ENCODE measurements at regions not wholly inside any gene's neighbourhood (a gene's known extent, or its start where the extent isn't known, plus 50 kb on each side); places are given as distances from the start of the nearest gene placed in this dataset.

DNA sequence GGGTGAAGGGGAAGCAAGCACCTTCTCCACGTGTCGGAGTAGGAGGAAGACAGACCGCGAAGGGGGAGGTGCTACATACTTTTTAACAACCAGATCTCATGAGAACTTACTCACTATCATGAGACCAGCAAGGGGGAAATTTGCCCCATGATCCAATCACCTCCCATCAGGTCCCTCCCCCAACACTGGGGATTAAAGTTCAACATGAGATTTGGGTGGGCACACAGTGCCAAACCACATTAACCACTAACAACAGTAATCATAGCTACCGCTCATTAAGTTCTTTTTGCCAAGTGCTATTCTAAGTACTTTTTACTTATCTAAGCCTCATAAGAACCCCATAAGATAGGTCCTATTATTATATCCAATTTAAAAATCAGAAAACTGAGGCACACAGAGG is 450.5 kb upstream of the DDI1 start:
- DNase-seq (ENCODE audit: insufficient read length) = no peak
- no peak for FAIRE-seq
- TF ChIP-seq POLR2AphosphoS5 (IDR thresholded peaks at IDR 0.05; ENCODE audit: low read depth, low read length) = no peak
- no peak for TF ChIP-seq POLR2A (IDR thresholded peaks at IDR 0.05; ENCODE audit: low read depth, low read length)
- no peak for TF ChIP-seq TAF1 (IDR thresholded peaks at IDR 0.05; ENCODE audit: borderline replicate concordance, low read depth, low read length)

DNA sequence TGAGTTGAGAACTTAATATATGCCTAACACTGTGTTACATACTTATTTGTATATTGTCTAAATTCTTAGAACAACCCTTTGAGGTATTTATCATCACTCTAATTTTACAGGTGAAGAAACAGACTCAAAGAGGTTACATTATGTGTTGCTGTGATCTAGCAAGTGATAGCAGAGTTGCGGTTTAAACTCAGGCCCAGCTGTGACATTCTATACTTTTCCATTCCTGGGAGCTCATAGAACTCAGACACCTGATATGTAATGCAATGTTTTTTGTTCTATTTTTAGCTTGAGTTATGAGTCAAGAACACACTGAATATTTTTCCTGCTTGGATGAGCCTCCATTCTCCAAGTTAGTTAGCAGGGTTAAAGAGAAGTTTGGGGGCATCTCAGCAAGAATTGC is 449.7 kb upstream of the DDI1 start:
- no peak for TF ChIP-seq TAF1 (IDR thresholded peaks at IDR 0.05; ENCODE audit: borderline replicate concordance, low read depth, low read length)
- no peak for TF ChIP-seq POLR2A (IDR thresholded peaks at IDR 0.05; ENCODE audit: low read depth, low read length)
- TF ChIP-seq POLR2AphosphoS5 (IDR thresholded peaks at IDR 0.05; ENCODE audit: low read depth, low read length) = no peak
- no peak for DNase-seq (ENCODE audit: insufficient read length)
- no peak for FAIRE-seq

DNA sequence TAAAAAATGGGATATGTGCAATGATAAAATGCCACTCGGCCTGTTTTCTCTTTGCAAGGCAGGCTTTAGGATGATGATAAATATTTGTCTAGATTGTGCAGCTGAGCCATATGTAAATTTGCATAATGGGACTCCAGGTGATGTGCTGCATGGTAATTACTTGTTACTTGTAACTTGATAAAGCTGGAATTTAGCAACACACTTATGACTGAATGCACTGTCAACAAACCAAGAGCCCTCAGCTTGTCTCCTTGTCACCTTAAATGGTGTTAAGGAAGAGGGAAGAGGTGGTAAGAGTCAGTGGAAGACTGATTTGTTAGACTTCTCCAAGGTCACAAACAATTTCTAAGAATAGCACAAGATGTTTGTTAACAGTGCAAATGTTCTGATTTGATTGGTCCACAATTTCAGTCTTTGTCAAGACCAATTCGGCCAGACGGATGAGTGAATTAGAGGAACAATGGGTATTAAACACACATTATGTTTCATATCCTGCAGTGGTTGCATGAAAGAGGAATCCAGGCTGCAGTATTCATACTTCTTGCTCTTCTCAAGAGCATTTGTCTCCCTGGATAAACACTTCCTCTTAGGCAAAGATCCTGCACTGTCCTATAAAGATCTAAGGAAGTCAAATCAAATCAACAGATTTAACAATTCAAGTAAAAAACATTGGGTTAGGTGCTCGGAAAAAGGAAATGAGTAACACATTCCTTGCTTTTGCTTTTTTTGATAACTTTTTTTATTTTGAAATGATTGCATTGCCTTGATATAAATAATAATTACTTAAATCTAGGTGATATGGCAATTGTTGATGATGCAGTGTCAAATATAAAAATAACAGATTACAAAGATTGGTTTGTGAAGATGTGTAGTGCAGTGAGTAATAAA is 448.3 kb upstream of the DDI1 start:
- FAIRE-seq (no peak), DNase-seq (ENCODE audit: insufficient read length) (no peak)
- TF ChIP-seq POLR2A (IDR thresholded peaks at IDR 0.05; ENCODE audit: low read depth, low read length) = no peak
- TF ChIP-seq POLR2AphosphoS5 (IDR thresholded peaks at IDR 0.05; ENCODE audit: low read depth, low read length) = no peak
- TF ChIP-seq TAF1 (IDR thresholded peaks at IDR 0.05; ENCODE audit: borderline replicate concordance, low read depth, low read length) = no peak

DNA sequence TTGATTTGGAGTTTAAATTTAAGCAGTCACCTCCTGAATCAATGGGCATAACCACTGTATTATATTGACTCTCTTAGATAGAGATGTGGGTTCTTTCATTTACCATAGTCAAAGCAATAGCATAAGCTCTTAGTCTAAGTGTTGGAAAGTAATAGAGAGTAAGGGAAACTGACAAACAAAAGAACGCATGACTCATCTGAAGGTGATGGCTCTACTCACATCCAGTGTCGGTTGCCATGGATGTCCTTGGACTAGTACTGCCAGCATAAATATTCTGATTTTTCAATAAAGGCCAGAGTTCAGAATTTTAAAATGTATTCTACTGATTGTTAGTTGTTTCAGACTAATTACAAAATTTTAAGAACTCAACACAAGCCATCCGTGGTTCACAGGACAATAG is 444.9 kb upstream of the DDI1 start:
- FAIRE-seq = no peak
- DNase-seq (ENCODE audit: insufficient read length) = no peak
- TF ChIP-seq TAF1 (IDR thresholded peaks at IDR 0.05; ENCODE audit: borderline replicate concordance, low read depth, low read length) (no peak), POLR2AphosphoS5 (IDR thresholded peaks at IDR 0.05; ENCODE audit: low read depth, low read length) (no peak), POLR2A (IDR thresholded peaks at IDR 0.05; ENCODE audit: low read depth, low read length) (no peak)

DNA sequence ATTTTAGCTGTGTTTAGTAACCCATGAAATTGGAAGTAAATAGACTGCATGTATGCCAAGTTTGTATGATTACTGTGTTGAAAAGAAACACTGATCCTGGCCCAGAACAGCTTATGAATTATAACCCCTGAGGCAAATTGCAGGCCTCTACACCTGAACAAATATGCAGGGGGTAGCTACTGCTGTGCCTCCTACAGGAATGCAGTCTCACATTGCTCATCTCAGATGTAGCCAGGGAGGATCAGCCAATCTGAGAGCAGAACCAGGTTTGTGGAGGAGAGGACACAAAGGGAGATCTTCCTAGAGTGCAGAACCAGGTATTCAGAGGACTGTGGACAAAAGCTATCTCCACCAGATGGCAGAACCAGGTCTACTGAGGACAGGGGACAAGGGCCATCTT is 442.2 kb upstream of the DDI1 start:
- DNase-seq (ENCODE audit: insufficient read length) (no peak), FAIRE-seq (no peak)
- TF ChIP-seq POLR2A (IDR thresholded peaks at IDR 0.05; ENCODE audit: low read depth, low read length) (no peak), TAF1 (IDR thresholded peaks at IDR 0.05; ENCODE audit: borderline replicate concordance, low read depth, low read length) (no peak), POLR2AphosphoS5 (IDR thresholded peaks at IDR 0.05; ENCODE audit: low read depth, low read length) (no peak)

DNA sequence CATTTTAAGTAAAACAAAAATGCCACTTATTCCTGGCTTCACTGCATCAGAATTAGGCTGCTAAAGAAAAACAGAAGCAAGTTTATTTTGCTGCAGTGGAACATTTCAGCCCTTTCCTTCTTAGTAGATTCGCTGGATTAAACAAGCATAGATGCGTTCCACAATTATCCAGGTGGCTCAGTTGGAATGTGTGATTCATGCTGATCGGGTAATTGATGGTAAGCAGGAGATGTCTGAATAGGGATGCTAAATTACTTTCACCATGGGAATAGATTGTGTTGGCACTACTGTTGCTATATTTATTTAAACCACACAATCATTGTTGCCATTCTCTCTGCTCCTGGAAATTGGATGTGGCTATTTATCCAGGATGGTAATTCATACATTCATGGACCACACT is 440.1 kb upstream of the DDI1 start:
- TF ChIP-seq POLR2A (IDR thresholded peaks at IDR 0.05; ENCODE audit: low read depth, low read length) = no peak
- TF ChIP-seq POLR2AphosphoS5 (IDR thresholded peaks at IDR 0.05; ENCODE audit: low read depth, low read length) = no peak
- no peak for TF ChIP-seq TAF1 (IDR thresholded peaks at IDR 0.05; ENCODE audit: borderline replicate concordance, low read depth, low read length)
- DNase-seq (ENCODE audit: insufficient read length) (no peak), FAIRE-seq (no peak)

DNA sequence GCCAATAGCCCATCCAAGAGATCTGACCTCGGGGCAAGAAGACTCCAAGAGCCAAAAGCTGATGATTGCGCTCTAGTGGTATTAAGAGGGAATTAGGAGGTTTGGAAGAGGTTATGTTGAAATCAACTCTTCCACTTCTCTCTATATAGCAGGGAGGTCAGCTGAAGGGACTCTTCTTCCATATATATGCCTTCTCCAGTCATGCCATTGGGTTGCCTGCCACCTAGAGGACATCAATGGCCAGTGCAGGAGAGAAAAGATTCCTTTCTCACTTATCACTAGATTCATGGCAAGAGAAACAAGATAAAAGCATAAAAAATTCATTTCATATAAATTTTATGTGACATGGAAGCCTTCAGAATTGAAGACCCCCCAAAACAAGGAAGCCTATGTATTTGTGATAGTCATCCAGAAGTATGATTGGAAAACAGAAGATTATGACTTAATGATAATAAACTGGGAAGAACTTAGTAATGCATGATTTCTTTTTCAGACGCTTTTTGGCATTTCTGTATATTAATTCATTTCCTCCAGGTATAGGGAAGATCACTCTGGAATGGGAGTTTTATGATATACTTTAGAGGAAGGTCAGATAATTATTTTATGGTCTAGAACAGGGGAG is 435.1 kb upstream of the DDI1 start:
- DNase-seq (ENCODE audit: insufficient read length) = peak; percentile 6
- peak; percentile 86 for FAIRE-seq
- TF ChIP-seq POLR2A (IDR thresholded peaks at IDR 0.05; ENCODE audit: low read depth, low read length) (no peak), POLR2AphosphoS5 (IDR thresholded peaks at IDR 0.05; ENCODE audit: low read depth, low read length) (no peak), TAF1 (IDR thresholded peaks at IDR 0.05; ENCODE audit: borderline replicate concordance, low read depth, low read length) (no peak)

DNA sequence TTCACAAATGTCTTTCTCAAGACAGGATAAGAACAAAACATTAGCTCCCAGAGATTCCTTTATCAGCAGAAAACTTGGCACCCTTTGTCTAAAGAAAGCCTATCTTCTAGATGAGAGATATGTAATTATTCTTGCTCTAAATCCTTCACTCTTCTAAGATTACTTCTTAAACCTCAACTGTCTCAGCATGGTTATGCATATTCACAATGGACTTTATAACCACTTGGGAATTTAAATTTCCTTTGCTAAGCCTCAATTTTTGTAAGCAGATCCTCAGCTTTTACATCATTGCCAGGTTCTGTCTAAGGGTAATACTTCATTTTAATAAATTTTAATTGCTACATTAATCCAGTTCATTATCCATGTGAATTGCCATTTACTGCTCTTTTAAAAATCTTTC is 433.6 kb upstream of the DDI1 start:
- FAIRE-seq = no peak

DNA sequence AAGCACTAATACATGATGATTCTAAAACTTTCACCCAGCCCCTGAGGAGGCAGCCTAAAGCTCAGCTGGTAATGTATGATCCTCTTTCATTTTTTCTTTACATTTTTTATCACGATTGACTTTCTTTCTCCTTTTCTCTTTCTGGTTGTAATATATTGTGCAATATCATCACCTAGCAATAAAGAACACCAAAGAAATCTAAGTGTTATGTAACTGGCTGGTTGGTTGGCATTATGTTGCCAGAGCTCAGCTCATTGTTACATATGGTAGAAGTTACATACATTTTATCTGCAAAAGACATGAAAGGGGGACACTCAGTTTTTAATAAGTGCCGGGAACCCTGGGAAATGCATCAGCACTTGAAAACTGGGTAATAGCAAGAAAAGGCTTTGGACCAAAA is 432.1 kb upstream of the DDI1 start:
- FAIRE-seq (no peak), DNase-seq (ENCODE audit: insufficient read length) (no peak)

More for the DNA sequence above, 433.6 kb upstream of the DDI1 start:
- TF ChIP-seq TAF1 (IDR thresholded peaks at IDR 0.05; ENCODE audit: borderline replicate concordance, low read depth, low read length) (no peak), POLR2A (IDR thresholded peaks at IDR 0.05; ENCODE audit: low read depth, low read length) (no peak), POLR2AphosphoS5 (IDR thresholded peaks at IDR 0.05; ENCODE audit: low read depth, low read length) (no peak)
- DNase-seq (ENCODE audit: insufficient read length) = no peak

DNA sequence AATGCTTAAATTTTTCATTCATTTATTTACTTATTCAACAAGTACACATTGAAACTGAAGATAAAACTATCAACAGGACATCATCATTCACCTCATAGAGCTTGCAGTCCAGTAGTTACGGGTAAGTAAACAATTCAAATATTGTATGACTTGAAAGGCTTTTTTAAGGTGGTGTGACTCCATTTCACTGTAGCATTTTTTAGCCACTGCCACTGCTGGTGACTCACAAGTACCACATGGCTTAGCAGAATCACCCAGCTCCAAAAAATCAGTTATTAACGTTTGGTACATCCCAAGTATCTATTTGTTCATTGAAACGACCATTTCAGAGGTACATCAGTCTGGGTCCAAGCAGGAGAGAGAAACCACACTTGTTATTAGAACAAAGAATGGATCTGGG is 427.9 kb upstream of the DDI1 start:
- TF ChIP-seq POLR2A (IDR thresholded peaks at IDR 0.05; ENCODE audit: low read depth, low read length) = no peak
- DNase-seq (ENCODE audit: insufficient read length) = no peak
- no peak for FAIRE-seq

More for the DNA sequence above, 432.1 kb upstream of the DDI1 start:
- no peak for TF ChIP-seq POLR2AphosphoS5 (IDR thresholded peaks at IDR 0.05; ENCODE audit: low read depth, low read length)
- no peak for TF ChIP-seq POLR2A (IDR thresholded peaks at IDR 0.05; ENCODE audit: low read depth, low read length)
- no peak for TF ChIP-seq TAF1 (IDR thresholded peaks at IDR 0.05; ENCODE audit: borderline replicate concordance, low read depth, low read length)

DNA sequence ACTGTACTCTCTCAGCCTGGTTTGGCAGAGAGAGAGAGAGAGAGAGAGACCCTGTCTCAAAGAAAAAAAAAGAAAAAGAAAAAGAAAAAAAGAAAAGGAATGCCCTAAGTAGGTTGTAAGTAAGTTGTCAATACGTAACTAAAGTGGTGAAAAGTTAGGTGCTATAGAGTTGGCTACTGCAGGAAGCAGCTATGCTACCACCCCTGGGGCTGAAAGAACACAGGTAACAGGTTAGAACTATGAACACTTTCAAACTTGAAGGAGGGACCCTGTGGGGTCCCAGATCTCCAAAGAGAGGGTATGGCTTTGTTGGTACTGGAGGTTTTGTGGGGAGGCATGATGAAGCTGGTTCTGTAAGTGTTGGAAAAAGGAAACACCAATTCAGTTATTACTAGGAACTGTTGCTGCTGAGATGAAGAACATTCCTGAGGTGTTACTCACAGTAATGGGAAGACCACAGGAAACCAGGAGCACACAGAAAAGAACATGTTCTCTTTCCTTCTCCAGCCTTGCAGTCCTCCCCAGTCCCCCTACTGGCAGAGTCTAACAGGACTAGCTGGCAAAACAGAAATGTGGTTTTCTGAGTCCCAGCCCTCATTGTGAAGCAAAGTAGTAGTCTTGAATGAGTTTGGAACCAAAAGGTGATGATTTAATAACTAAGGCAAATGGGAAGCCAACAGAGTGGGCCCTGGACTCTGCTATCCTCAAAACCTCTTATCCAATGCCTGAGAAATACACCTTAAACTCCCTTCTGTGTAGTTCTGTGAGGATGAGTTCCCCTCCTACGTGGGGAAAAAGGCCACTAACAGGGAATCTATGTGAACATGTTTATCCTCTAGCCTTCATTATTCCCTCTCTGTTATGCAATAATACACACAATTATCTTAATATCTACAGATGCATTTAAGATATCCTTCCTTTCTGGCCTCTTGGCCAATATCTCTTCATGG is 427.0 kb upstream of the DDI1 start:
- FAIRE-seq = no peak
- no peak for DNase-seq (ENCODE audit: insufficient read length)
- TF ChIP-seq POLR2A (IDR thresholded peaks at IDR 0.05; ENCODE audit: low read depth, low read length) (no peak), TAF1 (IDR thresholded peaks at IDR 0.05; ENCODE audit: borderline replicate concordance, low read depth, low read length) (no peak), POLR2AphosphoS5 (IDR thresholded peaks at IDR 0.05; ENCODE audit: low read depth, low read length) (no peak)

All from GM12892 (cell line).